ENCODE measurements at regions not wholly inside any gene's neighbourhood (a gene's known extent, or its start where the extent isn't known, plus 50 kb on each side); places are given as distances from the start of the nearest gene placed in this dataset.

DNA sequence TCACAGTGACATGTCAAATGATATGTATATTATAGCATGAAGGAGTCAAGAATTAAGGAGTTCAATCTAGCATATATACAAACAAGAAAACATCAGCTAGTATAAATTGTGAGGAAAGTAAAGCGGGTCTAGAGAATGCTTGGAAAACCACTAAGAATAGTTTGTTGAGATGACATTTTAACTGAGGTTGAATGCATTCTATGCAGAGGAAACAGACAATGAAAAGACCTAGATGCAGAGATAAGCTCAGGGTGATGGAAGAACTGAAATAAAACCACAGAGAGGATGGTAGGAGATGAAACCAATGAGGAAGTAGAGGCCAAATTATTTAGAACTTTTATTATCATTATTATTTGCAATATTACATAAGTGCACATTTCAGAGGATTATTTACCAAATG, 803.6 kb upstream of the FANCL start:
- no peak overlapping the region for H3K4me3 ChIP-seq (ENCODE audit: control insufficient read depth, low read depth, low read length)
- TF ChIP-seq, protein P1, sequence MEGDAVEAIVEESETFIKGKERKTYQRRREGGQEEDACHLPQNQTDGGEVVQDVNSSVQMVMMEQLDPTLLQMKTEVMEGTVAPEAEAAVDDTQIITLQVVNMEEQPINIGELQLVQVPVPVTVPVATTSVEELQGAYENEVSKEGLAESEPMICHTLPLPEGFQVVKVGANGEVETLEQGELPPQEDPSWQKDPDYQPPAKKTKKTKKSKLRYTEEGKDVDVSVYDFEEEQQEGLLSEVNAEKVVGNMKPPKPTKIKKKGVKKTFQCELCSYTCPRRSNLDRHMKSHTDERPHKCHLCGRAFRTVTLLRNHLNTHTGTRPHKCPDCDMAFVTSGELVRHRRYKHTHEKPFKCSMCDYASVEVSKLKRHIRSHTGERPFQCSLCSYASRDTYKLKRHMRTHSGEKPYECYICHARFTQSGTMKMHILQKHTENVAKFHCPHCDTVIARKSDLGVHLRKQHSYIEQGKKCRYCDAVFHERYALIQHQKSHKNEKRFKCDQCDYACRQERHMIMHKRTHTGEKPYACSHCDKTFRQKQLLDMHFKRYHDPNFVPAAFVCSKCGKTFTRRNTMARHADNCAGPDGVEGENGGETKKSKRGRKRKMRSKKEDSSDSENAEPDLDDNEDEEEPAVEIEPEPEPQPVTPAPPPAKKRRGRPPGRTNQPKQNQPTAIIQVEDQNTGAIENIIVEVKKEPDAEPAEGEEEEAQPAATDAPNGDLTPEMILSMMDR (conservative IDR thresholded peaks at IDR 0.05; ENCODE audit: control insufficient read depth, insufficient read depth, low read depth, low read length): no peak
- DNase-seq (ENCODE audit: low read depth): no peak

DNA sequence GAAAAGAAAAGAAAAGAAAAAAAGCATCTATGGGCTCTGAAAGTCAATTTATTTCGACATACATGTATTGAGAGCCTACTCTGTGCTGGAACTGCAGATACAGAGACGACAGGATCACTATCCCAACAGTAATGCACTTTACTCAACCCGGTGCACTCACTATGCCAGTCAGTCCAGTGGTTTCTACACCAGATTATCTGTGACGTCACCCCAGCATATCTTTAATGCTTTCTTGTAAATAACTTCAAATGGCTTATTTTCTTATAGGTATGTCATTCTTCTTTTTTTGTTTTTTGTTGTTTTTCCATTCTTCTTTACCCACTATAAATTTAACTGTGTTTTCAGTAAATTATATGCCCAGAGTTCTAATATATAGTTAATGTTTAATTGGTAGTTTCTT, 800.0 kb upstream of the FANCL start:
- H3K4me3 ChIP-seq (ENCODE audit: control insufficient read depth, low read depth, low read length): no peak overlapping the region
- DNase-seq (ENCODE audit: low read depth): no peak
- TF ChIP-seq, protein P1 (conservative IDR thresholded peaks at IDR 0.05; ENCODE audit: control insufficient read depth, insufficient read depth, low read depth, low read length): no peak

DNA sequence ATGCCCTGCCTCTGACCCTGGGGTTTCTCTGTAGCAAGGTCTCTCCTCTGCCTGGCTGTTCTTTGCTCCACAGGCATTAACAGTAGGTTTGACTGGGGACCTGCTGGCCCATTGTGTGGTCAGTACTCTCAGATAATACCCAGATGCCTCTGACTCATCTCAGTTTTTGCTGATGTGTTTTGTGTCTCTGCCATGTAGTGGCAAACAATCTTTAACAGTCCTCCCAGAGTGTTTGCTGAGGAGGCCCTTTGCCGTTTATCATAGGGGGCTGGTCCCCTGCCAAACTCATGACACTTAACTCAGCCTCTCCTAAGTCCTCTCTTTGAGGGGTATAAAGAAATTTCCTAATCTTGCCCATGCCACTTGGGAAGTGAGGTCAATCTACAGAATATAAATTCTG, 793.7 kb upstream of the FANCL start:
- TF ChIP-seq, protein P1 (conservative IDR thresholded peaks at IDR 0.05; ENCODE audit: control insufficient read depth, insufficient read depth, low read depth, low read length): no peak
- peak; percentile 1 for DNase-seq (ENCODE audit: low read depth)

DNA sequence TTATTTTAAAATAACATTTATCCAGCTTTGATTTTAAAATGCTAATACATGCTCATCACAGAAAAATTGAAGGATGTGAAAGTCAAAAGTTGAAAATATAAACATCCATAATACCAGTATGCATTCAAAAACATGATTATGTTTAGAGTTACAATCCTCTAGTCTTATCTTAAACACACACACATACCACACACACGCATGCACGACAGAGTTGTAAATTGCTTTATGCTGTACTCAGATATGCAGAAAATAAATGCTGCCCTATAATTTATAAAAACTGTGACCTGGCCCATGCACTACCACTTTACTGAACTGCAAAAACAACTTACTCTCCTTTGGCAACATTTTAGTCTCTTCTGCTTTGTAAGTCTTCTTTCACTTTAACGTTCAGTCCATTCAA, 793.0 kb upstream of the FANCL start:
- TF ChIP-seq, protein P1 (conservative IDR thresholded peaks at IDR 0.05; ENCODE audit: control insufficient read depth, insufficient read depth, low read depth, low read length): no peak
- no peak overlapping the region for H3K4me3 ChIP-seq (ENCODE audit: control insufficient read depth, low read depth, low read length)
- DNase-seq (ENCODE audit: low read depth): no peak

More for the DNA sequence above, 793.7 kb upstream of the FANCL start:
- no peak overlapping the region for H3K4me3 ChIP-seq (ENCODE audit: control insufficient read depth, low read depth, low read length)

DNA sequence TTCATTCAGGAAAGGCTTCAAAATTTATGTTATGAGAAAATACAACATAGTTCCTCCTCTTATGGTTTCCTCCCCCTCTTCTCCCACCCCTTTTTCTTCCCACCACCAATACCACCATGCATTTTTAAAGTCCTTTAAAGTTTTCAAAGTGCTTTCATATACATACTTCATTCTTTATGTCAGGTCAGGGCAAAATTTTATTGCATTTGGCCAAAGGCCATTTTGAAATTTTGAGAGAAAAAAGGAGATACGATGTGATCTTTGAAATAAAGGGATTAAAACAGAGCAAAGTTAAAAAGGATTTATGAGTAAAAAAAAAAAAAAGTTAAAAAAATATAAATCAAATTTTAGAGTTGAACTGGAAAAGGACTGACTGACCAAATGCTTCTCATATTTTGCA, 792.5 kb upstream of the FANCL start:
- DNase-seq (ENCODE audit: low read depth): no peak
- no peak overlapping the region for H3K4me3 ChIP-seq (ENCODE audit: control insufficient read depth, low read depth, low read length)
- TF ChIP-seq, protein P1 (conservative IDR thresholded peaks at IDR 0.05; ENCODE audit: control insufficient read depth, insufficient read depth, low read depth, low read length): no peak

DNA sequence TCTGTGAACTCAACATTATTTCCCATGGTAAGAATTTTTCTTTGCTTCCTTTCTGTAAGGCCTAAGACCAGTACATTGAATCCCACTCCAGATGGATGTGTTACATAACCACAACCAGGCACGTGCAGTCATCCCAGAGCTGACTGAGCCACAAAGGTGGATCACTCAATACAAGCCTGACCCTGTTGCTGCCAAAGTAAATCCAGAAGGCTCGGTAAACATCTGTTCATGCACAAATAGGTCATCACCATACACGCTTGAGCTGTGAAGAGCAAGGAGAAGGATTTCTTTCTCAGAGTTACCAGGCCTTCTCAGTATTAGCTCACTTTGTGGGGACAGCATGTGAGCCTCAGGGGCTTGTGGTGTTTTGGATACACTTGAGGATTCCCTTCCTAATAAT, 791.4 kb upstream of the FANCL start:
- no peak for DNase-seq (ENCODE audit: low read depth)
- H3K4me3 ChIP-seq (ENCODE audit: control insufficient read depth, low read depth, low read length): no peak overlapping the region
- TF ChIP-seq, protein P1 (conservative IDR thresholded peaks at IDR 0.05; ENCODE audit: control insufficient read depth, insufficient read depth, low read depth, low read length): no peak

DNA sequence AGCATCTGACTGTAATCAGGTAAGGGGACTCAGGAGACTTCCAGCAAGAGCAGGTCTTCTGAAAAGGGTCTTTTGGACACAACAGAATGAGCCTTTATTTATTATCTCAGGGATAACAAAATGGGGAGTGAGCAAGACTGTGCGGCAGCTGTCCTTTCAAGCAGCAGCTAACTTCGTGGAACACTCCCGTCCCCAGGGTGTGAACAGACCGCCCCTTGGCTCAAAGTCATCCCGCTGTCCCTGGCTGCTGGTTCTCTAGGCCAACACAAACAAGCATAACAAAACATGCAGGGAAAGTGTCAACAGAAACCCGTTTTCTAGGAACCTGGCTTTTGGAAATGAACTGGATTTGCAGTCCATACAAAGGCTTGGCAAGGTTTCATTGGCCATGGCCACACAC, 787.9 kb upstream of the FANCL start:
- no peak for DNase-seq (ENCODE audit: low read depth)
- no peak overlapping the region for H3K4me3 ChIP-seq (ENCODE audit: control insufficient read depth, low read depth, low read length)
- TF ChIP-seq, protein P1 (conservative IDR thresholded peaks at IDR 0.05; ENCODE audit: control insufficient read depth, insufficient read depth, low read depth, low read length): no peak
